HFF-Myc (cell line): ENCODE measurements at regions not wholly inside any gene's neighbourhood (a gene's known extent, or its start where the extent isn't known, plus 50 kb on each side); places are given as distances from the start of the nearest gene placed in this dataset.
A peak's percentile ranks its signal among the peaks of the same experiment; 100 is the strongest.

ENCODE experiments used
- DNase-seq: peaks from one replicate; pipeline ENCODE4 v3.0.0-alpha.2; 2011; ENCODE audit warnings: low read depth; ENCODE audit errors: extremely low read depth
- H3K4me3 ChIP-seq: replicated peaks from 2 replicates; pipeline ENCODE4 v1.5.1; 2011; ENCODE audit warnings: low read depth, mild to moderate bottlenecking, control low read depth, low read length
- CTCF ChIP-seq: IDR thresholded peaks from 2 replicates; pipeline ENCODE4 v1.5.1; 2012; ENCODE audit warnings: mild to moderate bottlenecking, low read depth, low read length, control low read depth; ENCODE audit errors: missing control alignments

GRCh38 chr4:138938366-138938690 is 77.3 kb upstream of the NOCT start:
- peak; percentile 33 for DNase-seq
- H3K4me3 ChIP-seq = no peak overlapping the region
- peak; percentile 29 for TF ChIP-seq CTCF

- H3K4me3 ChIP-seq = no peak overlapping the region
- no peak for TF ChIP-seq CTCF
These were observed 80.3 kb upstream of the NOCT start for GRCh38 chr4:138935135-138935807.

GRCh38 chr4:138927072-138927471 is 88.5 kb upstream of the NOCT start:
- H3K4me3 ChIP-seq = no peak overlapping the region
- TF ChIP-seq CTCF = no peak
- no peak for DNase-seq

More at GRCh38 chr4:138935135-138935807, 80.3 kb upstream of the NOCT start:
- DNase-seq = no peak

GRCh38 chr4:138925495-138925894 is 90.1 kb upstream of the NOCT start:
- no peak for TF ChIP-seq CTCF
- H3K4me3 ChIP-seq = no peak overlapping the region
- DNase-seq = no peak

- peak; percentile 68 for TF ChIP-seq CTCF
- no peak overlapping the region for H3K4me3 ChIP-seq
- peak; percentile 54 for DNase-seq
These were observed 96.3 kb upstream of the NOCT start for GRCh38 chr4:138919094-138919936.

GRCh38 chr4:138918169-138918869 is 97.3 kb upstream of the NOCT start:
- DNase-seq = no peak
- no peak for TF ChIP-seq CTCF
- no peak overlapping the region for H3K4me3 ChIP-seq
